GM23248 (cell line): ENCODE measurements at regions not wholly inside any gene's neighbourhood (a gene's known extent, or its start where the extent isn't known, plus 50 kb on each side); places are given as distances from the start of the nearest gene placed in this dataset.

Source experiments
- EZH2 ChIP-seq: fragments of 200-600 bp; sonication (generic); IDR thresholded peaks from 2 replicates; pipeline ENCODE4 v1.6.1; 2018; ENCODE audit warnings: antibody characterized with exemption, mild to moderate bottlenecking; ENCODE audit not compliant: insufficient read depth, poor library complexity, severe bottlenecking
- EZH2phosphoT487 ChIP-seq: fragments of 200-600 bp; sonication (generic); IDR thresholded peaks from 2 replicates; pipeline ENCODE4 v1.6.1; 2018; ENCODE audit warnings: antibody characterized with exemption, moderate library complexity, mild to moderate bottlenecking, low read depth; ENCODE audit not compliant: insufficient read depth

- TF ChIP-seq EZH2 (no peak), EZH2phosphoT487 (no peak)
Measured at GRCh38 chr17:54530398-54530797, 370.3 kb upstream of the TOM1L1 start.
